MCF 10A (cell line): ENCODE measurements at regions not wholly inside any gene's neighbourhood (a gene's known extent, or its start where the extent isn't known, plus 50 kb on each side); places are given as distances from the start of the nearest gene placed in this dataset.

Experiments used
- BruUV-seq: library from RNA; stranded (reverse); fragments of 400-500 nt; replicated peaks from 2 replicates; lab custom pipeline; 2021; lab: Mats Ljungman, UMichigan
- CTCF ChIA-PET: fragments of 300-600 bp; sonication (Branson Sonifier 250); formaldehyde crosslinking; extraction: SDS; loops from one replicate; lab custom pipeline; 2021; ENCODE audit warnings: antibody characterized with exemption, inconsistent platforms; lab: Yijun Ruan, JAX
- POLR2A ChIA-PET: fragments of 300-600, 350-650 bp; sonication (Branson Sonifier 250); formaldehyde crosslinking; extraction: SDS; loops from one replicate; lab custom pipeline; 2020; ENCODE audit warnings: antibody characterized with exemption, inconsistent platforms; lab: Yijun Ruan, JAX
- DNase-seq: peaks from one replicate; pipeline ENCODE4 v3.0.0-alpha.2; 2018; ENCODE audit not compliant: unreplicated experiment
- H3K27ac Mint-ChIP-seq: one replicate; pipeline ENCODE4 v1.8.0; 2022; ENCODE audit warnings: mild to moderate bottlenecking, low read depth, mixed read lengths; ENCODE audit not compliant: unreplicated experiment
- H3K27me3 Mint-ChIP-seq: one replicate; pipeline ENCODE4 v1.8.0; 2022; ENCODE audit warnings: mixed read lengths; ENCODE audit not compliant: insufficient read depth, unreplicated experiment
- H3K36me3 Mint-ChIP-seq: one replicate; pipeline ENCODE4 v1.8.0; 2022; ENCODE audit warnings: mild to moderate bottlenecking, moderate library complexity, mixed read lengths; ENCODE audit not compliant: insufficient read depth, unreplicated experiment
- H3K4me1 Mint-ChIP-seq: one replicate; pipeline ENCODE4 v1.8.0; 2022; ENCODE audit warnings: mixed read lengths; ENCODE audit not compliant: insufficient read depth, unreplicated experiment
- H3K4me3 Mint-ChIP-seq: one replicate; pipeline ENCODE4 v1.8.0; 2022; ENCODE audit warnings: mild to moderate bottlenecking, moderate library complexity, mixed read lengths; ENCODE audit not compliant: unreplicated experiment
- H3K9me3 Mint-ChIP-seq: one replicate; pipeline ENCODE4 v1.8.0; 2022; ENCODE audit warnings: mixed read lengths; ENCODE audit not compliant: unreplicated experiment
- intact Hi-C: fragments of 100-400 bp; cut with micrococcal nuclease; formaldehyde crosslinking; loops from 2 replicates; pipeline ENCODE4 v1.14.1; 2022
- TF ChIP-seq, protein P1 (sequence below): fragments of 200-600 bp; IDR thresholded peaks from one replicate; pipeline ENCODE4 v1.8.0; 2022; ENCODE audit warnings: antibody characterized with exemption, mild to moderate bottlenecking; ENCODE audit not compliant: unreplicated experiment

DNA sequence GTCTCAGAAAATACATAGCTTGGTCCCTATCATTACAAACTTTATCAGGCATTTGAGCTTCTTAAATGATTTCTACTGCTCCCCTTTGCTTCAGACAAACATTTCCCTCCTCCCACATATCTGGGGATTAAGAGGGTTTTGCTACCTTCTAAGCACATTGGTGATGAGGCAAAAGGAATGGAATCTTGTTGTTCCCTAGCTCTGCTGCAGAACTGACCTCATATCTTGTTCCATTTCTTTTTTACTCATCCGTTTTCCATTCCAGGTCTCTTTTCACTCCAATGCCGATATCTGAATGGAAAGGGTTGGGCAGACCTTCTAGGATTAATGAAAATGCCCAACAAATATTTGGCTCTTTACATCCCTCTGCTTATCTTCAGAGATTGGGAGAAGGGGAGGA is 444.6 kb downstream of the ZNF608 start:
- no peaks in the 10 kb centered on the region for H3K27me3 Mint-ChIP-seq
- H3K4me3 Mint-ChIP-seq = no peak overlapping the region
- intact Hi-C loops = no loop called here
- no peak for DNase-seq
- H3K9me3 Mint-ChIP-seq = no peaks in the 10 kb centered on the region
- ChIA-PET POLR2A (no interaction called here), CTCF (interaction anchor here (0.8 kb wide), 1 partner anchor 27 kb away, joined by 4 read pairs; no protein-coding TSS in a partner anchor)
- H3K36me3 Mint-ChIP-seq = no peaks in the 10 kb centered on the region
- peaks cover 7% of the 10 kb centered on the region for H3K4me1 Mint-ChIP-seq
- TF ChIP-seq, protein P1, sequence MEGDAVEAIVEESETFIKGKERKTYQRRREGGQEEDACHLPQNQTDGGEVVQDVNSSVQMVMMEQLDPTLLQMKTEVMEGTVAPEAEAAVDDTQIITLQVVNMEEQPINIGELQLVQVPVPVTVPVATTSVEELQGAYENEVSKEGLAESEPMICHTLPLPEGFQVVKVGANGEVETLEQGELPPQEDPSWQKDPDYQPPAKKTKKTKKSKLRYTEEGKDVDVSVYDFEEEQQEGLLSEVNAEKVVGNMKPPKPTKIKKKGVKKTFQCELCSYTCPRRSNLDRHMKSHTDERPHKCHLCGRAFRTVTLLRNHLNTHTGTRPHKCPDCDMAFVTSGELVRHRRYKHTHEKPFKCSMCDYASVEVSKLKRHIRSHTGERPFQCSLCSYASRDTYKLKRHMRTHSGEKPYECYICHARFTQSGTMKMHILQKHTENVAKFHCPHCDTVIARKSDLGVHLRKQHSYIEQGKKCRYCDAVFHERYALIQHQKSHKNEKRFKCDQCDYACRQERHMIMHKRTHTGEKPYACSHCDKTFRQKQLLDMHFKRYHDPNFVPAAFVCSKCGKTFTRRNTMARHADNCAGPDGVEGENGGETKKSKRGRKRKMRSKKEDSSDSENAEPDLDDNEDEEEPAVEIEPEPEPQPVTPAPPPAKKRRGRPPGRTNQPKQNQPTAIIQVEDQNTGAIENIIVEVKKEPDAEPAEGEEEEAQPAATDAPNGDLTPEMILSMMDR = no peak
- no peak overlapping the region for H3K27ac Mint-ChIP-seq
- BruUV-seq = no TSS peak

DNA sequence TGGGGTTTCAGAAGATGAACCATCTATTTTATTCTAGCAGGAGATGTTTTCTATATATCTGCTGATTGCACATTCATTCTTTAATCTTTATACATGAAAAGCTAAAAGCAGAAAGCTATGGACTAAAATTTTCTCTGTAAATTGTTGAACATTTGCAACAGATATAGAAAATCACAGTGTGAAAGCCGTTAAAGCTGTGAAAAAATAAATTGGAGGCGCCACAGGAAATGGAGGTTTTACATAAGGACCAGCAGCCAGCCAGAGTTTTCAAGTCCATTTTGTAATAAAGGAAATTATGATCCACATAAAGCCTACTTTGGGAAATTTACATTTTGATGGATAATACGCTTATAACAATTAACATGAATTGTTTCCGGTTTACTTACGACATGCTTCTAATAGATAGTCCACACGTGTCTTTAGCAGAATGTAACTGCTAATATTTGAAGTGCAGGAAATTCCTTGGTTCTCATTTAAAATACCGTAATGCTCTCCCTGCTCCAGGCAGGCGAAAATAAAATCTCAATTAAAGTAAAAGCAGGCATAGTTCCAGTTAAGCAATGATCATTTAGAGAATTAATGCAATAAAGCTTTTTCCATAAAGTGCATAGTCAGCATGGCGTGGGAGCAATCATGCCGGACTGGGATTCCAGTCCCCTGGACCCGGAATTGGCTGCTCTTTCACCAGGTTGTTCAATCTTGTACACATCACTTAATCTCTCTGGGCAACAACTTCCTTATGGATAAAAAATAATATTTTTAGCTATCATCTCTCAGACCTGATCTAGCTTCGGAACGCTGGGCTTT is 445.4 kb downstream of the ZNF608 start:
- POLR2A ChIA-PET = no interaction called here
- no peaks in the 10 kb centered on the region for H3K36me3 Mint-ChIP-seq
- intact Hi-C loops = no loop called here
- CTCF ChIA-PET = interaction anchor here (0.8 kb wide), 1 partner anchor 27 kb away, joined by 4 read pairs; no protein-coding TSS in a partner anchor
- TF ChIP-seq, protein P1 = no peak
- no peak overlapping the region for H3K4me3 Mint-ChIP-seq
- no peaks in the 10 kb centered on the region for H3K27me3 Mint-ChIP-seq
- no TSS peak for BruUV-seq
- no peak for DNase-seq
- H3K4me1 Mint-ChIP-seq = peaks cover 7% of the 10 kb centered on the region
- no peak overlapping the region for H3K27ac Mint-ChIP-seq
- no peaks in the 10 kb centered on the region for H3K9me3 Mint-ChIP-seq

DNA sequence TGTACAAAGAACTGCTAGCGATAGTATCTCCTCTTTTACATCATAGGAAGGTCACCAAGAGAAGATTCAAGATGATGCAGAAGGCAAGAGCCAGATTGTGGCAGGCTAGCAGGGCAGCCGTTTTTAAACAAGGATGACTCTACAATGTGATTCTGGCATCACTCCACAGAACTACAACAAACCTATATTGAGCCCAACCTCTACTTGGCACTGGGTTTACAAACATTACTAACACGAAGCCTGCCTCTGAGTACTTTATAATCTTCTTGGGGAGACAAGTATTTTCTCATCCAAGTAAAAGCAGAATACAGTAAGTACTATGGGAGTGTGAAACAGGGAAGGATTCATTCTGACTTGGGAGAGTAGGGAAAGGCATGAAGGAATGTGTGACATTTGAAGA is 448.6 kb downstream of the ZNF608 start:
- H3K4me3 Mint-ChIP-seq = no peak overlapping the region
- intact Hi-C loops = no loop called here
- DNase-seq = no peak
- H3K27ac Mint-ChIP-seq = no peak overlapping the region
- no peaks in the 10 kb centered on the region for H3K27me3 Mint-ChIP-seq
- POLR2A ChIA-PET = interaction anchor here (0.6 kb wide), 1 partner anchor 402 kb away, joined by 3 read pairs; no protein-coding TSS in a partner anchor
- peaks cover 7% of the 10 kb centered on the region for H3K4me1 Mint-ChIP-seq
- no peaks in the 10 kb centered on the region for H3K36me3 Mint-ChIP-seq
- TF ChIP-seq, protein P1 = no peak
- no peaks in the 10 kb centered on the region for H3K9me3 Mint-ChIP-seq
- CTCF ChIA-PET = no interaction called here
- BruUV-seq = no TSS peak

DNA sequence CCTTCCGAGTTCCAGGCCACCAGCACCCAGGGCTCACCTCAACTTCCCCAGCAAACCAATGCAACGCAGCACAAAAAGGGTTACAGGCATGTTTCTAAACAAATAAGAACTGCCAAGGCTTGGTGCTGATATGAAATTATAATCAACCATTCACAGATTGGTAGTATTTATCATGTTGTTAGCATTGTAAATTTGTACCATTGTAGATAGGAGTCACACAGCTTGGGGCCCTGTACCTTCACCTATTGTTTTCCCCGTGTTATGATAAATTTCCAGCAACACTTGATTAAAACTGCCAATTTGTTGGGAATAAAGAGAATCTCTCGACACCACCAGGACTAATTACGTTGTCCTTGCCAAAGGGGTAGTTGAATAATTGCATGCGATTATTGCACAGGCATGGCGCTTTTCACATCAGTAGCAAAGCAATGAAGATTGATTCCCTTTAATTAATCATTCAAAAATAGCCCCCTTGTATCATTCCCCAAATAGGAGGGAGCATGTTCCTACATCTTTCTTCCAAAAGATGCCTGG is 454.1 kb downstream of the ZNF608 start:
- TF ChIP-seq, protein P1 = no peak
- Mint-ChIP-seq H3K27ac (no peak overlapping the region), H3K27me3 (no peaks in the 10 kb centered on the region), H3K36me3 (no peaks in the 10 kb centered on the region), H3K4me3 (no peak overlapping the region), H3K4me1 (no peaks in the 10 kb centered on the region), H3K9me3 (no peaks in the 10 kb centered on the region)
- no TSS peak for BruUV-seq
- CTCF ChIA-PET = no interaction called here
- intact Hi-C loops = no loop called here
- POLR2A ChIA-PET = interaction anchor here (0.6 to 0.8 kb wide), 2 partner anchors 52 to 322 kb away, joined by 3 to 4 read pairs; no protein-coding TSS in a partner anchor
- DNase-seq = no peak
